K562 (cell line): ENCODE measurements at regions not wholly inside any gene's neighbourhood (a gene's known extent, or its start where the extent isn't known, plus 50 kb on each side); places are given as distances from the start of the nearest gene placed in this dataset.
A peak's percentile ranks its signal among the peaks of the same experiment; 100 is the strongest.

Experiments used
- ARID1B ChIP-seq: fragments of 450-650 bp; IDR thresholded peaks from 2 replicates; pipeline ENCODE4 v1.6.1; 2016; ENCODE audit warnings: antibody characterized with exemption, mild to moderate bottlenecking, inconsistent platforms
- ARID2 ChIP-seq: fragments of 450-650 bp; IDR thresholded peaks from 2 replicates; pipeline ENCODE4 v1.6.1; 2017; ENCODE audit warnings: antibody characterized with exemption, mild to moderate bottlenecking
- CHD2 ChIP-seq: IDR thresholded peaks from 2 replicates; pipeline ENCODE4 v1.6.1; 2011; ENCODE audit warnings: low read depth, low read length
- CTCFL ChIP-seq: IDR thresholded peaks from 2 replicates; pipeline ENCODE4 v1.6.1; 2011; ENCODE audit warnings: borderline replicate concordance, low read depth, mild to moderate bottlenecking, moderate library complexity, low read length; ENCODE audit not compliant: insufficient read depth, poor library complexity, severe bottlenecking
- CXXC5 ChIP-seq: fragments of 250-450 bp; sonication (Bioruptor Pico); IDR thresholded peaks from 2 replicates; pipeline ENCODE4 v1.8.0; 2022; ENCODE audit warnings: inconsistent platforms, mild to moderate bottlenecking, moderate library complexity
- GABPA ChIP-seq: fragments of 200-800 bp; sonication (Bioruptor generic); conservative IDR thresholded peaks from 2 replicates; pipeline ENCODE4 v1.6.1; 2016; ENCODE audit warnings: low read depth, missing genetic modification characterization, missing compliant biosample characterization
- GABPB2 ChIP-seq: fragments of 250-450 bp; sonication (Bioruptor Pico); conservative IDR thresholded peaks from 2 replicates; pipeline ENCODE4 v1.5.1; 2021; ENCODE audit warnings: mild to moderate bottlenecking
- GTF2F1 ChIP-seq: IDR thresholded peaks from 2 replicates; pipeline ENCODE4 v1.6.1; 2011; ENCODE audit warnings: low read depth, low read length, improper control_type of control experiment
- IRF9 ChIP-seq: fragments of 450-650 bp; IDR thresholded peaks from 2 replicates; pipeline ENCODE4 v1.6.1; 2016; ENCODE audit warnings: missing biosample characterization, missing genetic modification characterization
- JUND ChIP-seq, 2 experiments: IDR thresholded peaks; 2 replicates in 1 of 2; 3 replicates in 1 of 2; pipeline ENCODE4 v1.6.1; 2011; ENCODE audit warnings: borderline replicate concordance in 2 of 2, low read depth in 2 of 2, low read length in 2 of 2, improper control_type of control experiment in 1 of 2, missing biosample characterization in 1 of 2, missing genetic modification characterization in 1 of 2, missing genetic modification reagents in 1 of 2
- LARP7 ChIP-seq: fragments of 450-650 bp; IDR thresholded peaks from 2 replicates; pipeline ENCODE4 v1.6.1; 2016
- MIER1 ChIP-seq: fragments of 450-650 bp; IDR thresholded peaks from 2 replicates; pipeline ENCODE4 v1.6.1; 2016; ENCODE audit warnings: antibody characterized with exemption, mild to moderate bottlenecking, low read depth
- MLX ChIP-seq, 2 experiments: fragments of 450-650 bp in 1 of 2; sonication (generic) in 1 of 2; formaldehyde crosslinking; conservative IDR thresholded peaks; 2 replicates each; pipeline versions ENCODE4 v1.4.0 to v1.8.1; 2020 to 2022; ENCODE audit warnings: mild to moderate bottlenecking in 1 of 2, missing genetic modification reagents in 1 of 2
- NUFIP1 ChIP-seq: fragments of 450-650 bp; IDR thresholded peaks from 2 replicates; pipeline ENCODE4 v1.6.1; 2018; ENCODE audit not compliant: partially characterized antibody
- PHB2 ChIP-seq: fragments of 450-650 bp; IDR thresholded peaks from 2 replicates; pipeline ENCODE4 v1.6.1; 2017; ENCODE audit warnings: low read depth
- PRMT5 ChIP-seq: sonication (generic); formaldehyde crosslinking; IDR thresholded peaks from 2 replicates; pipeline ENCODE4 v1.5.0; 2020; ENCODE audit warnings: missing genetic modification reagents
- RBM14 ChIP-seq: fragments of 200-400 bp; formaldehyde crosslinking; IDR thresholded peaks from 2 replicates; pipeline ENCODE4 v1.6.1; 2018; ENCODE audit warnings: low read depth, mild to moderate bottlenecking, low read length, moderate library complexity, borderline replicate concordance; ENCODE audit not compliant: insufficient read depth
- RNF2 ChIP-seq: sonication (generic); IDR thresholded peaks from 2 replicates; pipeline ENCODE4 v1.6.1; 2016
- STAT5B ChIP-seq: fragments of 250-450 bp; sonication (Bioruptor Pico); IDR thresholded peaks from 2 replicates; pipeline ENCODE4 v1.8.0; 2021; ENCODE audit warnings: mild to moderate bottlenecking, inconsistent platforms
- TBP ChIP-seq: optimal IDR thresholded peaks from 2 replicates; pipeline ENCODE3; 2011; ENCODE audit warnings: low read depth, low read length, improper control_type of control experiment
- VEZF1 ChIP-seq: fragments of 200-800 bp; sonication (Bioruptor generic); IDR thresholded peaks from 2 replicates; pipeline ENCODE4 v1.6.1; 2017; ENCODE audit warnings: missing genetic modification characterization, missing compliant biosample characterization
- ZNF124 ChIP-seq: sonication (generic); formaldehyde crosslinking; IDR thresholded peaks from 2 replicates; pipeline ENCODE4 v1.8.1; 2022; ENCODE audit warnings: missing genetic modification reagents
- ZNF175 ChIP-seq: fragments of 200-800 bp; sonication (Bioruptor generic); IDR thresholded peaks from 2 replicates; pipeline ENCODE4 v1.6.1; 2016; ENCODE audit warnings: low read depth, mild to moderate bottlenecking, missing genetic modification characterization, missing compliant biosample characterization
- ZNF316 ChIP-seq: fragments of 450-650 bp; IDR thresholded peaks from 2 replicates; pipeline ENCODE4 v1.6.1; 2016
- ZNF444 ChIP-seq: fragments of 250-450 bp; sonication (Bioruptor Pico); IDR thresholded peaks from 2 replicates; pipeline ENCODE4 v1.4.0; 2020; ENCODE audit warnings: mild to moderate bottlenecking, moderate library complexity
- ZNF584 ChIP-seq: fragments of 200-800 bp; sonication (Bioruptor generic); IDR thresholded peaks from 2 replicates; pipeline ENCODE4 v1.6.1; 2016; ENCODE audit warnings: low read depth, mild to moderate bottlenecking, missing genetic modification characterization, missing compliant biosample characterization
- ZNF668 ChIP-seq: fragments of 250-450 bp; sonication (Bioruptor Pico); IDR thresholded peaks from 2 replicates; pipeline ENCODE4 v1.8.0; 2022; ENCODE audit warnings: mild to moderate bottlenecking, inconsistent platforms

GRCh38 chr5:8057769-8058168, 188.8 kb downstream of the MTRR start (continued):
- TF ChIP-seq ZNF584 (CRISPR knock-in tag) (no peak), LARP7 (no peak), TBP (no peak), ARID2 (no peak), ZNF316 (peak; percentile 99), ZNF668 (CRISPR knock-in tag) (no peak), PRMT5 (CRISPR knock-in tag) (no peak), RNF2 (no peak), PHB2 (peak; percentile 47; the same call in 1 of the 2 replicates), CHD2 (no peak), ZNF124 (CRISPR knock-in tag) (no peak), GABPB2 (CRISPR knock-in tag) (no peak), GABPA (tag) (no peak), IRF9 (no peak), JUND (IDR thresholded peaks at IDR 0.05; ENCODE audit: borderline replicate concordance, low read depth, low read length) (peak; percentile 59; the same call in 1 of the 2 replicates), JUND (tag; IDR thresholded peaks at IDR 0.05; ENCODE audit: borderline replicate concordance, low read depth, low read length) (peak; percentile 88; the same call in 2 of the 3 replicates), RBM14 (no peak), VEZF1 (CRISPR knock-in tag) (no peak), STAT5B (CRISPR knock-in tag) (no peak), NUFIP1 (no peak), ARID1B (peak; percentile 90), MIER1 (no peak), MLX (CRISPR knock-in tag; conservative IDR thresholded peaks at IDR 0.05) (no peak), CTCFL (no peak), ZNF175 (no peak), ZNF444 (no peak), GTF2F1 (no peak), CXXC5 (CRISPR knock-in tag) (no peak)
